Pancreas (tissue), 10 donors: ENCODE measurements at regions not wholly inside any gene's neighbourhood (a gene's known extent, or its start where the extent isn't known, plus 50 kb on each side); places are given as distances from the start of the nearest gene placed in this dataset.

Experiments
- ATAC-seq, 4 donors: fragments of 200-7000 bp; cut with Tn5 transposase; one replicate each; pipeline versions ENCODE4 v1.8.0 to v1.9.1; 2020; ENCODE audit warnings: mild to moderate bottlenecking in 4 of 4, moderate library complexity in 4 of 4
- DNase-seq, 6 donors: peaks; one replicate each; pipeline ENCODE4 v3.0.0-alpha.2; 2020
- FAIRE-seq: peaks from 2 replicates; lab custom pipeline; 2012; peaks lifted over from hg19 to GRCh38; lab: Jason Lieb, UNC
- H3K27ac ChIP-seq, 4 donors: fragments of 200-600 bp; sonication (generic); 1 replicate in 3 of 4; 2 replicates in 1 of 4; pipeline versions ENCODE4 v1.5.0 to v1.8.0; 2020
- H3K27me3 ChIP-seq, 4 donors: fragments of 200-600 bp; one replicate each; pipeline ENCODE4 v1.8.0; 2021
- H3K36me3 ChIP-seq, 3 donors: fragments of 200-600 bp; sonication (generic) in 1 of 3; one replicate each; pipeline versions ENCODE4 v1.5.0 to v1.8.0; 2020 to 2021
- H3K4me1 ChIP-seq, 3 donors: fragments of 200-600 bp; one replicate each; pipeline ENCODE4 v1.8.0; 2021
- H3K4me3 ChIP-seq, 4 donors: fragments of 200-600 bp; sonication (generic) in 2 of 4; one replicate each; pipeline versions ENCODE4 v1.5.0 to v1.8.0; 2020 to 2021
- H3K9me3 ChIP-seq, 4 donors: fragments of 200-600 bp; one replicate each; pipeline ENCODE4 v1.8.0; 2021
- CTCF ChIP-seq, 4 donors: fragments of 200-600 bp; sonication (generic) in 3 of 4; IDR thresholded peaks; one replicate each; pipeline versions ENCODE4 v1.5.0 to v1.8.0; 2021; ENCODE audit warnings: antibody characterized with exemption in 4 of 4
- WGBS, 2 donors: extraction: QIAGEN DNeasy Blood & Tissue Kit; methylation state at CpG; one replicate each; pipeline ENCODE4 v1.1.7; 2013; 5-methylcytosine and 5-hydroxymethylcytosine counted together
- intact Hi-C, 3 donors: fragments of 100-400 bp; cut with DNase I; formaldehyde crosslinking; loops; one replicate each; pipeline versions ENCODE4 v1.11.1 to v1.14.2; 2022
- donor health status: healthy with polysubstance abuse.
- donor health status: DM: no; HTN: no; CAD: no; lungs with moderate emphysema.
- donor health status: DM: no; HTN: no; CAD: no.
- donor health status: control.
- donor health status: control.
- donor health status: Bipolar disorder and iron deficiency.
- donor health status: DM: yes; HTN: yes; CAD: no.
- donor health status: DM: no; HTN: no; CAD: no.
- donor health status: DM: no; HTN: no; CAD: no.
- donor health status: DM: yes; HTN: yes; CAD: no.

DNA sequence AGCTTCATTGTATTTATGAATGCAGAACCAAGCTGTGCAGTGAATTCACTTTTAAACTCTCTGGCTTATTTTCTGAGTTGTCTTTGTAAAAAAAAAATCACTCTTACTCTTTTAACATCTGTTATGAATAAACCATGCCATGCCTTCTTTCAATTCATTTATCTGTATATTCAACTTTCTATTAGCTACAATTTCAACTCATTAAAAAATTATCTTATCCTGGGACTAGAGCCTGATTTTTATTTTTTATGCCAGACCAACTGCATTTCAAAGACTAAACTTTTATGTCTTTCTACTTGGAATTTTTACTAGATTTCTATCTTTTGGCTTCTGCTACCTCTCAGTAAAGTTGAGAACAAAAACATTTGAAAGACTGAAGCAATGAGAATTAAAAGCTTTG lies 342.7 kb downstream of the DEPDC1B start:
- ATAC-seq (no peak), FAIRE-seq (no peak), DNase-seq (no peak)
- Histone ChIP-seq H3K4me3 (no peak overlapping the region), H3K27ac (no peak overlapping the region), H3K4me1 (peaks cover 4 to 22% (median 8%) of the 10 kb centered on the region in 3 donors), H3K9me3 (no peaks in the 10 kb centered on the region), H3K36me3 (no peaks in the 10 kb centered on the region), H3K27me3 (no peaks in the 10 kb centered on the region)
- intact Hi-C loops: no loop called here
- TF ChIP-seq CTCF (IDR thresholded peaks at IDR 0.05): no peak

DNA sequence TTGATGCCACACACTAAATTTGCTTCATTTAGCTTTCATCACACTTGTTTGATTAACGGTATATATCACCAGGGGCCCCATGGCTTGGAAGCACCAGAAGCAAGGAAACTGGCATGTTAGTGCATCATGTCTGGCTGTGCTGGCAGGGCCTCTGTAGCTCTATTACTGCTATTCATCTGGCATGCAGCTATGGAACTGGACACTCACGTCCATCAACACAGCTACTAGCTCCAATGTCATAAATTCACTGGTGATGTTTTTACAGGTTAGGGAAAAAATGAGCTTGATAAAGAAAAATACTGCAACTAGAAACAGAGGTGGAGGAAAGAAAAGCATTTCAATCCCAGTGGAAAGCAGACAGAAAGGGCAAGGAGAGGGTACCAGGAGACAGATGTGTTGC lies 343.2 kb downstream of the DEPDC1B start:
- H3K4me3 ChIP-seq: no peak overlapping the region

DNA sequence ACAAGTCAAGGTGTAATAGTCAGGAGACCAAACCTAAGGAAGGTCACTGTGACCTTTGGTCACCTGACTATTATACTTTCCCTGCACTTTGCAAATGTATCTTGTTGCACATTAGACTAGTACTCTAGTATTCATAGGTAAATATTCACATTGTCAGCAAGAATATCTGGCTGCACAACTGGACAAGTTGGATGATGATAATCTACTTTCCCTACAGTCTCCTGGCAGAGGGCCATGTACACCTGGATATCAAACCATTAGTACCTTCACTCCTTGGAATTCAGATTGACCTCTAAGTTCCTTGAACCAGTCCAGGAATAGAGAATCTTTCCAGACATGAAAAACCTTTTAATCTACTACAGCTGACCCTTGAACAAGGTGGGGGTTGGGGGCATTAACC lies 344.8 kb downstream of the DEPDC1B start:
- FAIRE-seq (no peak), DNase-seq (no peak), ATAC-seq (no peak)
- H3K36me3 ChIP-seq: no peaks in the 10 kb centered on the region
- TF ChIP-seq CTCF (IDR thresholded peaks at IDR 0.05): no peak
- H3K27ac ChIP-seq: no peak overlapping the region
- intact Hi-C loops: no loop called here
- no peaks in the 10 kb centered on the region for H3K27me3 ChIP-seq
- no peaks in the 10 kb centered on the region for H3K9me3 ChIP-seq
- no peak overlapping the region for H3K4me3 ChIP-seq
- H3K4me1 ChIP-seq: peaks cover 14 to 34% (median 18%) of the 10 kb centered on the region in 3 donors

More for the DNA sequence above, 343.2 kb downstream of the DEPDC1B start:
- DNase-seq (no peak), ATAC-seq (no peak), FAIRE-seq (no peak)
- WGBS, 2 donors: 79 to 90% methylated on average over 2 of the region's 2 CpGs
- intact Hi-C loops: no loop called here
- Histone ChIP-seq H3K4me1 (peaks cover 4 to 22% (median 8%) of the 10 kb centered on the region in 3 donors), H3K36me3 (no peaks in the 10 kb centered on the region), H3K9me3 (no peaks in the 10 kb centered on the region), H3K27ac (no peak overlapping the region), H3K27me3 (no peaks in the 10 kb centered on the region)
- TF ChIP-seq CTCF (IDR thresholded peaks at IDR 0.05): no peak

GRCh38 chr5:60354311-60354710 lies 345.7 kb downstream of the DEPDC1B start:
- Histone ChIP-seq H3K36me3 (no peaks in the 10 kb centered on the region), H3K27me3 (no peaks in the 10 kb centered on the region), H3K27ac (no peak overlapping the region), H3K4me3 (no peak overlapping the region), H3K9me3 (no peaks in the 10 kb centered on the region), H3K4me1 (peaks cover 17 to 34% (median 18%) of the 10 kb centered on the region in 3 donors)
- intact Hi-C loops: no loop called here
- ATAC-seq: no peak
- DNase-seq: no peak
- WGBS, 2 donors: 89 to 100% methylated on average over 1 of the region's 1 CpG
- FAIRE-seq: no peak
- no peak for TF ChIP-seq CTCF (IDR thresholded peaks at IDR 0.05)

- H3K27me3 ChIP-seq: no peaks in the 10 kb centered on the region
- no peaks in the 10 kb centered on the region for H3K9me3 ChIP-seq
- WGBS, 2 donors: 26 to 45% methylated on average over 1 of the region's 1 CpG
- ATAC-seq (peak; percentile 52 to 72 (median 58)), DNase-seq (peak in 5 of 6 donors; percentile 55 to 61 (median 59)), FAIRE-seq (no peak)
- TF ChIP-seq CTCF (IDR thresholded peaks at IDR 0.05): no peak
- intact Hi-C loops: no loop called here
- peaks cover 18 to 34% (median 20%) of the 10 kb centered on the region in 3 donors for H3K4me1 ChIP-seq
- no peaks in the 10 kb centered on the region for H3K36me3 ChIP-seq
- peak overlapping the region in 1 of 4 donors; percentile 12 for H3K27ac ChIP-seq
- no peak overlapping the region for H3K4me3 ChIP-seq
These were observed 346.9 kb downstream of the DEPDC1B start for GRCh38 chr5:60352992-60353599.
